ENCODE measurements at regions not wholly inside any gene's neighbourhood (a gene's known extent, or its start where the extent isn't known, plus 50 kb on each side); places are given as distances from the start of the nearest gene placed in this dataset.
A peak's percentile ranks its signal among the peaks of the same experiment; 100 is the strongest.

DNA sequence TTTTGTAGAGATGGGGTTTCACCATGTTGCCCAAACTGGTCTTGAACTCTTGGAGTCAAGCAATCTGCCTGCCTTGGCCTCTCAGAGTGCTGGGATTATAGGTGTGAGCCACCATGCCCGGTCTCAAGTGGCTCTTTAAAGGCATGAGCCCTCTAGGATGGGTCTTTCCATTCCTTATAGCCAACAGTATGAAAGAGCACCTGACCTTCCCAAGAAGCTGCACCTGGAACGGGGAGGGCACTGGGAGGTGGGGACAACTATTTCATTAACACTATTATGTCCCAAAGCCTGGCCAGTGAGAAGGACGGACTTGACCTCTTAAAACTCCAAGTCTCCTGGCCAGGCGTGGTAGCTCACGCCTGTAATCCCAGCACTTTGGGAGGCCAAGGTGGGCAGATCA lies 149.7 kb downstream of the ZFP36L2 start:
- intact Hi-C loops (cut with DNase I, micrococcal nuclease): no loop called here
- Mint-ChIP-seq H3K36me3 (ENCODE audit: low read depth) (no peaks in the 10 kb centered on the region), H3K27ac (no peak overlapping the region), H3K4me3 (no peak overlapping the region), H3K9me3 (ENCODE audit: low read depth) (no peaks in the 10 kb centered on the region), H3K27me3 (no peaks in the 10 kb centered on the region), H3K4me1 (peaks cover 6% of the 10 kb centered on the region)
- DNase-seq (no peak), ATAC-seq (no peak)
- CTCF ChIA-PET: no interaction called here
- POLR2A ChIA-PET: no interaction called here

DNA sequence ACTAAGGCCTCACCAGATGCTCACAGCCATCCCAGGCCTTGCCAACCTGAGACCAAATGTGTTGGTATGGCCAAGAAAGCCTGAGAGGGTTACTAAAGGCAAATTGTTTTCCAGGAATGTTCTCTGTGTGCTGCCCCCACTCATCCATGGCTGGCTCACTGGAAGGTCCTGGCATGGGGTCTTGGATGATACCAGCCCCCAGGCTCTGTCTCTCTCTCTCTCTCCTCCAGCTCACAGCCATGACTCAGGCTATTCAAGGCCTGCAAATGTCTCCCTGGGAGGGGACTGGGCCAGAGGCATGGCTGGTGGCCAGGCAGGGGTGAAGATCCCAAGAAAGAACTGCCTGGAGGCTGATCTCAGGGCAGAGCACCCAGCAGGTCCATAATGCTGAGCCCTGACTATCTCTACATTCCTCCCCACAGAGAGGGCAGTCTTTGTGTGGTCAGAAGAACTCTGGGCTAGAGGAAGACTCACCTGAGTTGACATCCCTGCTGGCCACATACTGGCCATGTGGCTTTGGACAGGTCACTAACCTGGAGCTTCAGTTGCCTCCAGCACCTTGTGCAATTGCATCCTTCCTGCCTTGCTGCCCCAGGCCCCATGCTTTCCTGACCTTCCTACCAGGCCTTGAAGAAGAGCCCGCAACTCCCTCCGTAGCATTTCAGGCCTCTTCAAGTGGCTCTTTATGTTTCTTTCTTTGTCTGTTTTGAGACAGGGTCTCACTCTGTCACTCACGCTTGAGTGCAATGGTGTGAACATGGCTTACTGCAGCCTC lies 150.4 kb downstream of the ZFP36L2 start:
- peaks cover 6% of the 10 kb centered on the region for H3K4me1 Mint-ChIP-seq
- ChIA-PET CTCF (no interaction called here), POLR2A (no interaction called here)
- DNase-seq (no peak), ATAC-seq (no peak)
- intact Hi-C loops (cut with DNase I, micrococcal nuclease): no loop called here
- no peak overlapping the region for H3K4me3 Mint-ChIP-seq
- no peaks in the 10 kb centered on the region for H3K27me3 Mint-ChIP-seq
- H3K27ac Mint-ChIP-seq: no peak overlapping the region
- no peaks in the 10 kb centered on the region for H3K9me3 Mint-ChIP-seq (ENCODE audit: low read depth)
- H3K36me3 Mint-ChIP-seq (ENCODE audit: low read depth): no peaks in the 10 kb centered on the region

DNA sequence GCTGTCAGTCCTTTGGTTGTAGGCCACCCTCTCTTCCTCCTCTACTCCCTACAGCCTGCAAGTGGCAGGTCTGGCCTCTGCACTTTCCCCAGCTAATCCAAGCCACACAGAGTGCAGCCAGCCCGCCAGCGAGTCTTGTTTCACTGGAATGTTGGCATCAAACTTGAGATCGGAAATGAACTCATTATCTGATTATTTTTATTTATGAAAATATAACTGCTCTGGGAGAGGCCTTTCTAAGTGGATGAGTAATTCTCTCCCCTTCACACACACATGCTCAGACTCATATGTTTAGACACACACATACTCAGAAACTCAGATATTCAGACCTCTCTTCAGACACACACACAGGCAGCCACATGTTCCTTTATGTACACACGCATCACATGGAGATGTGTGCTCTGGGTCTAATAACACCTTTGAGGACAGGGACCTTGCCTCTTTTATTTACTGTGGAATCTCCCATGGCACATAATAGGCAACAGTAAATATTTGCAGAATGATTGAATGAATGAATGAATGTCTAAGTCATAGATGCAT lies 151.3 kb downstream of the ZFP36L2 start:
- CTCF ChIA-PET: no interaction called here
- no peak overlapping the region for H3K27ac Mint-ChIP-seq
- intact Hi-C loops (cut with DNase I, micrococcal nuclease): no loop called here
- POLR2A ChIA-PET: no interaction called here
- no peak overlapping the region for H3K4me3 Mint-ChIP-seq
- no peak for DNase-seq
- no peaks in the 10 kb centered on the region for H3K36me3 Mint-ChIP-seq (ENCODE audit: low read depth)
- no peaks in the 10 kb centered on the region for H3K27me3 Mint-ChIP-seq
- no peaks in the 10 kb centered on the region for H3K9me3 Mint-ChIP-seq (ENCODE audit: low read depth)
- ATAC-seq: peak; percentile 33
- peaks cover 4% of the 10 kb centered on the region for H3K4me1 Mint-ChIP-seq

DNA sequence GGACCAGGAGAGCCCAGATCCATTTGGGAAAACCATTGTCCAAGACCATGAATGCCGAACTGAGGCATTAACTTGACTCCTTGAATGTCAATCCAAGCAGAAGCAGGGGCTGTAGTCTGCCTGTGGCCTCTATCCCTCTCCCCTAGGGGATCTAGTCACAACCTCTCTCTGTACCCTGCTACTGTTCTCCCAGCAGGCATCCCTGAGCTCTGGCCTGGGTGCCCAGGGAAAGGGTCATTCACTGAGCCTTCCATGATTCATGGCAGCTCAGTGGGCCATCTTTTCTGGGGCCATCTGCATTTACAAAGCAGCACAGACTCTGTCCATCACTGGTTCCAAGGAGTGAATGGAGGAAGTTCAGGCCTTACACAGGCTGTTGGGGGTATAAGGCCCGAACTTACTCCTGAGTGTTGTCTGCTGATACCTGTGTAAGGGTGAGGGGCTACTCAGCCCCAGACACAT lies 151.8 kb downstream of the ZFP36L2 start:
- no peaks in the 10 kb centered on the region for H3K36me3 Mint-ChIP-seq (ENCODE audit: low read depth)
- peaks cover 1% of the 10 kb centered on the region for H3K4me1 Mint-ChIP-seq
- DNase-seq (no peak), ATAC-seq (no peak)
- H3K4me3 Mint-ChIP-seq: no peak overlapping the region
- no peaks in the 10 kb centered on the region for H3K27me3 Mint-ChIP-seq
- ChIA-PET CTCF (no interaction called here), POLR2A (no interaction called here)
- no peak overlapping the region for H3K27ac Mint-ChIP-seq
- no peaks in the 10 kb centered on the region for H3K9me3 Mint-ChIP-seq (ENCODE audit: low read depth)
- intact Hi-C loops (cut with DNase I, micrococcal nuclease): no loop called here

DNA sequence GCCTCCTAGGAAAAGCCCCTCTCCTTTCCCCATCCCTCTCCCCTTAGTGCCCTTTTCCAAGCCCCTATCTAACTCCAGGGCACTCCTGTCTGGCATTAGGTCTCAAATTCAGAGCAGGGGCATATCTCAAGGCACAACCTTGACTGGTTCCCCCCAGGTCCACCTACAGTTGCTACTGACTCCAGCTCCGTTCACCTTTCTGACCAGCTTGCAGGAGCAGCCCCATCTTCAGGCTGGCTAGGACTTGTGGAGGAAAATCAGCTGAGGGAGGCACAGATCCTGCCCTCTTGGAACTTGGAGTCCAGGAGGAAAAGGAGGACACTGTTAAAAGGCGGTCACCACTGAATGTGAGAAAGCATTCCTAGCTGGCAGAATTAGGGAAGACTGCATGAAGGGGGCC lies 152.4 kb downstream of the ZFP36L2 start:
- no peak overlapping the region for H3K27ac Mint-ChIP-seq
- CTCF ChIA-PET: interaction anchor here (0.8 to 1.1 kb wide), 2 partner anchors 126 to 155 kb away, joined by 3 to 9 read pairs; no protein-coding TSS in a partner anchor
- no peaks in the 10 kb centered on the region for H3K27me3 Mint-ChIP-seq
- H3K4me1 Mint-ChIP-seq: no peaks in the 10 kb centered on the region
- H3K9me3 Mint-ChIP-seq (ENCODE audit: low read depth): no peaks in the 10 kb centered on the region
- no peak overlapping the region for H3K4me3 Mint-ChIP-seq
- POLR2A ChIA-PET: no interaction called here
- DNase-seq: no peak
- intact Hi-C loops (cut with DNase I, micrococcal nuclease): no loop called here
- no peaks in the 10 kb centered on the region for H3K36me3 Mint-ChIP-seq (ENCODE audit: low read depth)
- ATAC-seq: no peak

DNA sequence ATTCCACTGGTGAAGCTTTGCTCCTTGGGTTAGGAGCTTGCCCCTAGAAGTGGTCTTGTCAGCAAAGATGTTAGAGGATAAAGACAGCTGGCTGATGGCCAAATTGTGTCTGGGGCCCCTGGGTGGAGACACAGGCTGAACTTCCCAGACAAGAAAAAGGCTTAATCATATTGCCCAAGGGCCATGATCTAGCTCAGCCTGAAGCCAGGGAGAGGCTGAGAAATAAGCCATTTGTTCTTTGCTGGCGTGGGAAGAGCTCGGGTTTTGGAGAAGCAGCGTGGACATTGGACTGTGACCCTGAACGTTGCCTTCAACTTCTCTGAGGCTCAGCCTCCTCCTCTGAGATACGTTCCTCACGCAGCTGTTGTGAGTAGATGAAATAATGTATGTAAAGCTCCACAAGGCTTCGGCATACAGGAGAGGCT lies 153.0 kb downstream of the ZFP36L2 start:
- H3K4me1 Mint-ChIP-seq: no peaks in the 10 kb centered on the region
- CTCF ChIA-PET: interaction anchor here (0.6 to 1.1 kb wide), 3 partner anchors 125 to 155 kb away, joined by 3 to 9 read pairs (median 3); no protein-coding TSS in a partner anchor
- no peaks in the 10 kb centered on the region for H3K27me3 Mint-ChIP-seq
- ATAC-seq (no peak), DNase-seq (no peak)
- H3K36me3 Mint-ChIP-seq (ENCODE audit: low read depth): no peaks in the 10 kb centered on the region
- no peaks in the 10 kb centered on the region for H3K9me3 Mint-ChIP-seq (ENCODE audit: low read depth)
- POLR2A ChIA-PET: no interaction called here
- intact Hi-C loops (cut with DNase I, micrococcal nuclease): no loop called here
- no peak overlapping the region for H3K27ac Mint-ChIP-seq
- no peak overlapping the region for H3K4me3 Mint-ChIP-seq

DNA sequence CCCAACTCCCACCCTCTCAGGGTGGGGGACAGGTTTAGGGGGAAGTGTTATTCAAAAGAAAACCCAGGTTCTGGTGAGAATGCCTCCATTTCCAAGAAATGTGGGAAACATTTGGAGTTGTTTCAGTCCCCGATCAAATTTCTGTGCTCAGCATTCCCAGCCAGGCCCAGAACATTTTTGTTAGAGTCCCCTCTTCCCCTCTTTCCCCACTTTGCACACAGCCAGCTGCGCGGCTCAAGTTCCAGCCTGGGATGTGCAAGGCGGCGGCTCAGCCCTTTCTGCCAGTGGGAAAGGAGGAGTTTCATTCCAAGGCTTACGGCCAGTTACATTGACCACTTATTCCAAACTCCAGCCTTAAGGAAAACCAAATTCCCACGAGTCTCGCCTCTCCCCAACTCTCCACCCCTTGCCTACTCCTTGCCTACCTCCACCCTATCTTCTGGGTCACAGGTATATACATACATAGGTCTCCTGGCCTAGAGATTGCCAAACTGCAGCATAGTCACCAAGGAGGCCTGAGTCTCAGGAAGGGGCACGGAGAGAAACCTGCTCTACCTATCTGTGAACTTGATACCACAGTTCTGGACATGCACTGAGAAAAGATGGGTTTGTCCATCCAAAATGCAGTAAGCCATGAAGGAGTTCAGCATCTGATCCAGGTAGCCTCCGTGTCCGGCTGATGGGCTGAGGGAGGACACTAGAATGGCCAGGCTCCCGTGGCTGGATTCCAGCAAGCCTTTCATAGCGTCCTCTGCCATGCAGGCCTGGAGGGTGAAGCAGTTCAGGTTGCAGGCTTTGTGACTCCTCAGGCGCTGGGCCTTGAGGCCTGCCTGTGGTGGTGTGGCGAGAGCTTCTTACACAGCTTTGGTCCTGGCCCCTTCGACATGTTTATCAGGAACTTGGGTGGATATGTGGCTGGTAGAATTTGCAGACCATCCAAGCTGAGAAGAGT lies 154.5 kb downstream of the ZFP36L2 start:
- H3K27me3 Mint-ChIP-seq: no peaks in the 10 kb centered on the region
- no peak overlapping the region for H3K4me3 Mint-ChIP-seq
- no peaks in the 10 kb centered on the region for H3K9me3 Mint-ChIP-seq (ENCODE audit: low read depth)
- H3K27ac Mint-ChIP-seq: no peak overlapping the region
- ATAC-seq (no peak), DNase-seq (no peak)
- no peaks in the 10 kb centered on the region for H3K4me1 Mint-ChIP-seq
- intact Hi-C loops (cut with DNase I, micrococcal nuclease): no loop called here
- CTCF ChIA-PET: no interaction called here
- no peaks in the 10 kb centered on the region for H3K36me3 Mint-ChIP-seq (ENCODE audit: low read depth)
- POLR2A ChIA-PET: no interaction called here

DNA sequence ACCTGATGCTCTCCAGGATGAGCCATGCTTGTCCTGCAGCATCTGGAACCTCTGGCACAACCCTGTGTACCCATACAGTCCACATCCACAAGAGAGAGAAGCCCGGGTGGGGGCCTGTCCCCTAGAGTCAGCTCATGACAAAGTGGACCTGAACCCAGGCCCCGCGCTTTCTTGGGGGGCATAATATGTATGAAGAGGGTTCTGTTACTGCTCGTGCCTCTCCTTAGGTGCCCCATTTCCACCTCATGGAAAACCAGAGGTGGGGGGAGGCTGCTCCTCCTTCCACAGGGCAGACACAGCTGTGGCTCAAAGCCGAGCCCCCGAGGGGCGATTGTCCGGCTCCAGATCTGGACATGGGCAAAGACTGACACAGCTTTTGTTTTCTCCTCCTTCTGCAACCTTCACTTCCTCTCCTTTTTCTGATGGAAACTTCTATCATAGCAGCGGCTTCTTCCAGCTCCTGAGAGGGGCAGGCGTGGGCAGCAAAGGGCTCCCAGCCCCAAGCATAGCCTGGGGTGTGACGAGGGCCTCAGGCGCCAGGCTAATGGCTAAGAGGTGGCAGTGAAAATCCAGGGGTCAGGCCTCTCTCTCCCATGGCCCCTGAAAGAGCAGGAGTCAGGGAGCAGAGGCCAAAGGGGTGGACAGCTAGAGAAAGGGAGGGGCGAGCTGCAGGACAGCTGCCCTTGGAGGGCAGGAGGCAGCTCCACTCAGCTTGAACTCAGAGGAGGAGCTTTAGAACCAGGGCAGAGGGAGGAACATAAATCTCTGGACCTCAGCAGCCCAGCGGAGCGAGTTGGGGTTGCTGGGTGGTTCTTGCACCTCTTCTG lies 155.5 kb downstream of the ZFP36L2 start:
- H3K27me3 Mint-ChIP-seq: no peaks in the 10 kb centered on the region
- ChIA-PET CTCF (interaction anchor here (0.6 kb wide), 1 partner anchor 258 kb away, joined by 3 read pairs; no protein-coding TSS in a partner anchor), POLR2A (no interaction called here)
- H3K9me3 Mint-ChIP-seq (ENCODE audit: low read depth): no peaks in the 10 kb centered on the region
- no peaks in the 10 kb centered on the region for H3K36me3 Mint-ChIP-seq (ENCODE audit: low read depth)
- DNase-seq: no peak
- no peak overlapping the region for H3K27ac Mint-ChIP-seq
- intact Hi-C loops (cut with DNase I, micrococcal nuclease): no loop called here
- ATAC-seq: no peak
- no peak overlapping the region for H3K4me3 Mint-ChIP-seq
- no peaks in the 10 kb centered on the region for H3K4me1 Mint-ChIP-seq

DNA sequence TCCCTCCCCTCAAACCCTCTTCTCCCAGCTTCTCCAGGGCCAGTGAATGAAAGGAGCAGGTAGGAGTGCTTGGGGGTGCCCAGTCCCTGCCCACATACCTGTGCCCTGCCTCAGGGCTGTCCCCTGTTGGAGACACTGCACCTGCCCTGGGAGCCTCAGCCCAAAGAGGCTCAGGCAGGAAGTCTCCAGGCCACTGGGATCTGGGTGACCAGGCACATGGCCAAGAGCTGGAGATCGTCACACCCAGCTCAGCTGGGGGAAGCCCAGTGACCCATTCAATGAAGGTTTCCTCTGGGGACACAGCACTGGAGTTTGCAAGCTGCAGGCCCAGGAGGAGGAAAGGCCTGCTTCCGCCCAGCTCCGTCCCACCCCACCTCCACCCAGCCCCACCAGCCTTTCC lies 156.4 kb downstream of the ZFP36L2 start:
- Mint-ChIP-seq H3K27me3 (no peaks in the 10 kb centered on the region), H3K9me3 (ENCODE audit: low read depth) (no peaks in the 10 kb centered on the region), H3K4me3 (no peak overlapping the region), H3K27ac (no peak overlapping the region), H3K36me3 (ENCODE audit: low read depth) (no peaks in the 10 kb centered on the region), H3K4me1 (no peaks in the 10 kb centered on the region)
- DNase-seq (no peak), ATAC-seq (no peak)
- ChIA-PET POLR2A (no interaction called here), CTCF (interaction anchor here (0.8 kb wide), 1 partner anchor 161 kb away, joined by 3 read pairs; no protein-coding TSS in a partner anchor)
- intact Hi-C loops (cut with DNase I, micrococcal nuclease): no loop called here

DNA sequence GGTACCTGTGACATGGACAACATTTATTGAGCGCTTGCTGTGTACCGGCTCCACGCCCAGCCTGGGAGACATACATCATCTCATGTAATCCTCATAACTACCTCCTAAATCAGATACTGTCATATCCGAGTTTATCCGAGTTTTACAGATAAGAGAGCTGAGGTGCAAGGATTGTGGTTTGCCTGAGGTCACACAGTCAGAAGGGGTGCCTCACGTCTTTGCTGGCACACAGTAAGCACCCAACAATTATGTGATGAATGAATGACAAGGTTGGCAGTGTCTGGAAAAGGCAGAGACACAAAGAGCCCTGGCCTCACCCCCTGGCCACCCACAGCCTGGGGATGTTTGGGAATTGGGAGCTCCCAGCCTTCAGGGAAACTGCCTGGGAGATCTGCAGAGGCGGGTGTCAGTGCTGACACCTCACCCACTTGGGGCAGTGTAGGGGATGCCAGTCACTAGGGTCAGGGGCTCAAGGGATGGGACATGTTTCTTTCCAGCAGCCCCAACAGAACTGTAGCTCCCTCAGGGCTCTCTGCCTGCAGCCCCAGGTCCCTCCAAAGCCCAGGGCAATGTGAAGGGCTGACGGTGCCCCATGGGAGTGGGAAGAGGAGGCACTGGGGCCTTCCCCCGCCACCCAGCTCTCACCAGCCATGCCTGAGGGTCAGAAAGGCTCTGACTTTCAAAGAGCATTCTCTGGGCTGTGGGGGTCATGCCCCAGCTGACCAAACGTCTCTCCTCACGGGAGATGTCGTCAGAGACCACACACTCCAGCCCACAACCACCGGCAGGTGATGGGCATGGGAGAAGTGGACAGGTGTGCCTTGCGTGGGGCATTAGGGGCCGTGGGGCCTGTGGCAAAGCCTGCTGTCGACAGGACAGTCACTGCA lies 157.5 kb downstream of the ZFP36L2 start:
- no peak overlapping the region for H3K27ac Mint-ChIP-seq
- H3K9me3 Mint-ChIP-seq (ENCODE audit: low read depth): no peaks in the 10 kb centered on the region
- DNase-seq (no peak), ATAC-seq (no peak)
- CTCF ChIA-PET: interaction anchor here (0.8 kb wide), 1 partner anchor 162 kb away, joined by 3 read pairs; no protein-coding TSS in a partner anchor
- POLR2A ChIA-PET: no interaction called here
- H3K27me3 Mint-ChIP-seq: no peaks in the 10 kb centered on the region
- no peak overlapping the region for H3K4me3 Mint-ChIP-seq
- H3K4me1 Mint-ChIP-seq: no peaks in the 10 kb centered on the region
- intact Hi-C loops (cut with DNase I, micrococcal nuclease): no loop called here
- no peaks in the 10 kb centered on the region for H3K36me3 Mint-ChIP-seq (ENCODE audit: low read depth)

Data from activated CD4-positive, alpha-beta T cell treated with anti-CD3 and anti-CD28 coated beads for 36 hours (primary cell).